B cell (primary cell): ENCODE measurements at regions not wholly inside any gene's neighbourhood (a gene's known extent, or its start where the extent isn't known, plus 50 kb on each side); places are given as distances from the start of the nearest gene placed in this dataset.
"Not testable (repeated sequence)": the region's sequence is repeated elsewhere in the genome, so short reads cannot be mapped to it uniquely, and the experiment has no call there.

Experiments used
- CTCF ChIP-seq: fragments of 200-600 bp; IDR thresholded peaks from one replicate; pipeline ENCODE4 v1.8.0; 2022; ENCODE audit warnings: antibody characterized with exemption, mild to moderate bottlenecking
- EZH2 ChIP-seq: IDR thresholded peaks from 2 replicates; pipeline ENCODE4 v1.6.1; 2012; ENCODE audit warnings: borderline replicate concordance, low read depth, mild to moderate bottlenecking, moderate library complexity, low read length; ENCODE audit not compliant: insufficient read depth, poor library complexity, severe bottlenecking

DNA sequence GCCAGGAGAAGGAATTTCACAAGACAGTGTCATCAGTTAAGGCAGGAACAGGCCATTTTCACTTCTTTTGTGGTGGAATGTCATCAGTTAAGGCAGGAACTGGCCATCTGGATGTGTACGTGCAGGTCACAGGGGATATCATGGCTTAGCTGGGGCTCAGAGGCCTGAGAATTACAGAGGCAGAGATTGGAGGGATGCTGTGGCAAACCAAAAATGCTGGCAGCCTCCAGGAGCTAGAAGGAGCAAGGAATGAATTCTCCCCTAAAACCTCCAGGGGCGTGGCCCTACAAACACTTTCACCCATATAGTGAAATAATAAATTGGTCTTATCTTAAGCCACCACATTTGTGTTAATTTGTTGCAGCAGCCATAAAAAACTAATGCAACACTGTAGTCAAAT lies 557.0 kb downstream of the ZNF385D start:
- not testable (repeated sequence) for TF ChIP-seq CTCF, EZH2
